ENCODE measurements at regions not wholly inside any gene's neighbourhood (a gene's known extent, or its start where the extent isn't known, plus 50 kb on each side); places are given as distances from the start of the nearest gene placed in this dataset.
"Not testable (repeated sequence)": the region's sequence is repeated elsewhere in the genome, so short reads cannot be mapped to it uniquely, and the experiment has no call there.

- no peaks in the 10 kb centered on the region for H3K9me3 ChIP-seq (replicated peaks; ENCODE audit: low read length)
- H3K4me2 ChIP-seq (ENCODE audit: low read length), result no peak overlapping the region
- no peak overlapping the region for H3K4me3 ChIP-seq (ENCODE audit: low read length)
- no peak overlapping the region for H3K9ac ChIP-seq (ENCODE audit: low read depth, low read length)
- peaks cover 8% of the 10 kb centered on the region for H3K27me3 ChIP-seq (ENCODE audit: control insufficient read depth, insufficient read depth, low read length)
- no peaks in the 10 kb centered on the region for H3K4me1 ChIP-seq (ENCODE audit: control insufficient read depth, insufficient read depth, low read length)
- no peaks in the 10 kb centered on the region for H3K36me3 ChIP-seq (ENCODE audit: insufficient read depth, low read length)
Observed at GRCh38 chr5:69000216-69000919, 93.4 kb upstream of the SLC30A5 start.

- Histone ChIP-seq H3K4me2 (ENCODE audit: low read length) (no peak overlapping the region), H3K4me3 (ENCODE audit: low read length) (no peak overlapping the region), H3K27me3 (ENCODE audit: control insufficient read depth, insufficient read depth, low read length) (peaks cover 7% of the 10 kb centered on the region), H3K9me3 (replicated peaks; ENCODE audit: low read length) (no peaks in the 10 kb centered on the region), H3K9ac (ENCODE audit: low read depth, low read length) (no peak overlapping the region), H3K36me3 (ENCODE audit: insufficient read depth, low read length) (no peaks in the 10 kb centered on the region), H3K4me1 (ENCODE audit: control insufficient read depth, insufficient read depth, low read length) (no peaks in the 10 kb centered on the region)
Observed at GRCh38 chr5:69000949-69001348, 92.9 kb upstream of the SLC30A5 start.

- H3K9me3 ChIP-seq (replicated peaks; ENCODE audit: low read length), result no peaks in the 10 kb centered on the region
- H3K4me3 ChIP-seq (ENCODE audit: low read length), result no peak overlapping the region
- peaks cover 7% of the 10 kb centered on the region for H3K27me3 ChIP-seq (ENCODE audit: control insufficient read depth, insufficient read depth, low read length)
- H3K4me1 ChIP-seq (ENCODE audit: control insufficient read depth, insufficient read depth, low read length), result no peaks in the 10 kb centered on the region
- no peaks in the 10 kb centered on the region for H3K36me3 ChIP-seq (ENCODE audit: insufficient read depth, low read length)
- no peak overlapping the region for H3K4me2 ChIP-seq (ENCODE audit: low read length)
- no peak overlapping the region for H3K9ac ChIP-seq (ENCODE audit: low read depth, low read length)
Observed at GRCh38 chr5:69001627-69002026, 92.2 kb upstream of the SLC30A5 start.

- H3K4me1 ChIP-seq (ENCODE audit: control insufficient read depth, insufficient read depth, low read length), result no peaks in the 10 kb centered on the region
- H3K9me3 ChIP-seq (replicated peaks; ENCODE audit: low read length), result no peaks in the 10 kb centered on the region
- H3K36me3 ChIP-seq (ENCODE audit: insufficient read depth, low read length), result no peaks in the 10 kb centered on the region
- H3K4me2 ChIP-seq (ENCODE audit: low read length), result no peak overlapping the region
- peaks cover 9% of the 10 kb centered on the region for H3K27me3 ChIP-seq (ENCODE audit: control insufficient read depth, insufficient read depth, low read length)
- H3K4me3 ChIP-seq (ENCODE audit: low read length), result no peak overlapping the region
- H3K9ac ChIP-seq (ENCODE audit: low read depth, low read length), result no peak overlapping the region
Observed at GRCh38 chr5:69004127-69004526, 89.7 kb upstream of the SLC30A5 start.

GRCh38 chr5:69004676-69005075, 89.1 kb upstream of the SLC30A5 start:
- no peaks in the 10 kb centered on the region for H3K9me3 ChIP-seq (replicated peaks; ENCODE audit: low read length)
- H3K4me2 ChIP-seq (ENCODE audit: low read length), result no peak overlapping the region
- no peaks in the 10 kb centered on the region for H3K36me3 ChIP-seq (ENCODE audit: insufficient read depth, low read length)
- no peaks in the 10 kb centered on the region for H3K4me1 ChIP-seq (ENCODE audit: control insufficient read depth, insufficient read depth, low read length)
- H3K4me3 ChIP-seq (ENCODE audit: low read length), result no peak overlapping the region
- H3K9ac ChIP-seq (ENCODE audit: low read depth, low read length), result no peak overlapping the region
- H3K27me3 ChIP-seq (ENCODE audit: control insufficient read depth, insufficient read depth, low read length), result peaks cover 9% of the 10 kb centered on the region

GRCh38 chr5:69006030-69006429, 87.8 kb upstream of the SLC30A5 start:
- H3K4me2 ChIP-seq (ENCODE audit: low read length), result no peak overlapping the region
- H3K27me3 ChIP-seq (ENCODE audit: control insufficient read depth, insufficient read depth, low read length), result peaks cover 15% of the 10 kb centered on the region
- no peak overlapping the region for H3K9ac ChIP-seq (ENCODE audit: low read depth, low read length)
- H3K4me3 ChIP-seq (ENCODE audit: low read length), result no peak overlapping the region
- H3K4me1 ChIP-seq (ENCODE audit: control insufficient read depth, insufficient read depth, low read length), result no peaks in the 10 kb centered on the region
- no peaks in the 10 kb centered on the region for H3K36me3 ChIP-seq (ENCODE audit: insufficient read depth, low read length)
- no peaks in the 10 kb centered on the region for H3K9me3 ChIP-seq (replicated peaks; ENCODE audit: low read length)

GRCh38 chr5:69007163-69007562, 86.7 kb upstream of the SLC30A5 start:
- H3K27me3 ChIP-seq (ENCODE audit: control insufficient read depth, insufficient read depth, low read length), result peaks cover 15% of the 10 kb centered on the region
- H3K4me3 ChIP-seq (ENCODE audit: low read length), result no peak overlapping the region
- H3K4me2 ChIP-seq (ENCODE audit: low read length), result no peak overlapping the region
- H3K9ac ChIP-seq (ENCODE audit: low read depth, low read length), result no peak overlapping the region
- H3K4me1 ChIP-seq (ENCODE audit: control insufficient read depth, insufficient read depth, low read length), result no peaks in the 10 kb centered on the region
- no peaks in the 10 kb centered on the region for H3K9me3 ChIP-seq (replicated peaks; ENCODE audit: low read length)
- no peaks in the 10 kb centered on the region for H3K36me3 ChIP-seq (ENCODE audit: insufficient read depth, low read length)

GRCh38 chr5:69007726-69008368, 86.0 kb upstream of the SLC30A5 start:
- Histone ChIP-seq H3K27me3 (ENCODE audit: control insufficient read depth, insufficient read depth, low read length) (peaks cover 15% of the 10 kb centered on the region), H3K4me2 (ENCODE audit: low read length) (no peak overlapping the region), H3K36me3 (ENCODE audit: insufficient read depth, low read length) (no peaks in the 10 kb centered on the region), H3K4me1 (ENCODE audit: control insufficient read depth, insufficient read depth, low read length) (no peaks in the 10 kb centered on the region), H3K9ac (ENCODE audit: low read depth, low read length) (no peak overlapping the region), H3K4me3 (ENCODE audit: low read length) (no peak overlapping the region), H3K9me3 (replicated peaks; ENCODE audit: low read length) (no peaks in the 10 kb centered on the region)

GRCh38 chr5:69010476-69010875, 83.3 kb upstream of the SLC30A5 start:
- no peaks in the 10 kb centered on the region for H3K9me3 ChIP-seq (replicated peaks; ENCODE audit: low read length)
- H3K9ac ChIP-seq (ENCODE audit: low read depth, low read length), result no peak overlapping the region
- no peaks in the 10 kb centered on the region for H3K4me1 ChIP-seq (ENCODE audit: control insufficient read depth, insufficient read depth, low read length)
- H3K27me3 ChIP-seq (ENCODE audit: control insufficient read depth, insufficient read depth, low read length), result peaks cover 15% of the 10 kb centered on the region
- no peak overlapping the region for H3K4me2 ChIP-seq (ENCODE audit: low read length)
- no peak overlapping the region for H3K4me3 ChIP-seq (ENCODE audit: low read length)
- H3K36me3 ChIP-seq (ENCODE audit: insufficient read depth, low read length), result no peaks in the 10 kb centered on the region

GRCh38 chr5:69011910-69012309, 81.9 kb upstream of the SLC30A5 start:
- no peak overlapping the region for H3K4me2 ChIP-seq (ENCODE audit: low read length)
- H3K4me1 ChIP-seq (ENCODE audit: control insufficient read depth, insufficient read depth, low read length), result no peaks in the 10 kb centered on the region
- H3K9me3 ChIP-seq (replicated peaks; ENCODE audit: low read length), result no peaks in the 10 kb centered on the region
- no peaks in the 10 kb centered on the region for H3K36me3 ChIP-seq (ENCODE audit: insufficient read depth, low read length)
- H3K27me3 ChIP-seq (ENCODE audit: control insufficient read depth, insufficient read depth, low read length), result peaks cover 8% of the 10 kb centered on the region
- no peak overlapping the region for H3K4me3 ChIP-seq (ENCODE audit: low read length)
- no peak overlapping the region for H3K9ac ChIP-seq (ENCODE audit: low read depth, low read length)

GRCh38 chr5:69013481-69013880, 80.3 kb upstream of the SLC30A5 start:
- Histone ChIP-seq H3K4me3 (ENCODE audit: low read length) (no peak overlapping the region), H3K27me3 (ENCODE audit: control insufficient read depth, insufficient read depth, low read length) (peaks cover 12% of the 10 kb centered on the region), H3K9ac (ENCODE audit: low read depth, low read length) (no peak overlapping the region), H3K4me2 (ENCODE audit: low read length) (no peak overlapping the region), H3K36me3 (ENCODE audit: insufficient read depth, low read length) (no peaks in the 10 kb centered on the region), H3K9me3 (replicated peaks; ENCODE audit: low read length) (no peaks in the 10 kb centered on the region), H3K4me1 (ENCODE audit: control insufficient read depth, insufficient read depth, low read length) (no peaks in the 10 kb centered on the region)

GRCh38 chr5:69014007-69014406, 79.8 kb upstream of the SLC30A5 start:
- H3K9ac ChIP-seq (ENCODE audit: low read depth, low read length); H3K36me3 ChIP-seq (ENCODE audit: insufficient read depth, low read length); H3K9me3 ChIP-seq (replicated peaks; ENCODE audit: low read length); H3K4me2 ChIP-seq (ENCODE audit: low read length); H3K4me3 ChIP-seq (ENCODE audit: low read length); H3K4me1 ChIP-seq (ENCODE audit: control insufficient read depth, insufficient read depth, low read length): not testable (repeated sequence)
- peaks cover 16% of the 10 kb centered on the region for H3K27me3 ChIP-seq (ENCODE audit: control insufficient read depth, insufficient read depth, low read length)

Data from skeletal muscle satellite cell (primary cell).